ENCODE measurements at regions not wholly inside any gene's neighbourhood (a gene's known extent, or its start where the extent isn't known, plus 50 kb on each side); places are given as distances from the start of the nearest gene placed in this dataset.
"Not testable (repeated sequence)": the region's sequence is repeated elsewhere in the genome, so short reads cannot be mapped to it uniquely, and the experiment has no call there.

DNA sequence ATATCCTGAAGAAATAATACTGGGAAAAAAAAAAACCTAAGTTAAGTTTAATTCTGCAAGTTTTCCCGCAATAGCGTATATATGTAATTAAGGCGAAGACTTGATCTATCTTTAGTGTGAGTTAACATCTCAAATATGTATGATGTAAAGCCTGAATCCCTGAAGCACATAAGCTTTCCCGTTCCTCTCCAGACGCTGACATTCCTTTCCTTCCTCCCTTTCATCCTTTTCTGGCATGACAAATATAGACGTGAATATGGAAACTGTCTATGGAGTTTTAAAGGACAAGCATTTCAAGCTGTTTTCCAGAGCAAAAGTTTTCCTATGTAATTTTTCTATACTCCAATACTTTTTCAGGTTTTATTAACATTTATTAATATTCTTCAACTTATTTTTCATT, 637.0 kb downstream of the COL12A1 start:
- POLR2A ChIA-PET, result no interaction called here

GRCh38 chr6:74567923-74568290, 637.9 kb downstream of the COL12A1 start:
- H3K9me3 ChIP-seq (ENCODE audit: low read length); H3K79me2 ChIP-seq (ENCODE audit: insufficient read depth, low read length); H3K27ac ChIP-seq (ENCODE audit: extremely low read length, insufficient read depth, low read length); H3K4me3 ChIP-seq (replicated peaks in 1 of 3; ENCODE audit: insufficient read depth in 1 of 3, low read depth in 2 of 3, low read length in 3 of 3); H3K36me3 ChIP-seq (replicated peaks in 1 of 2; ENCODE audit: control insufficient read depth in 1 of 2, insufficient read depth in 2 of 2, low read length in 2 of 2); DNase-seq (ENCODE audit: low spot score); H3K27me3 ChIP-seq (ENCODE audit: control insufficient read depth in 1 of 2, insufficient read depth in 2 of 2, low read length in 2 of 2); H2AFZ ChIP-seq (ENCODE audit: low read length); intact Hi-C loops (cut with micrococcal nuclease; ENCODE audit: unreplicated experiment); H3K9ac ChIP-seq (ENCODE audit: insufficient read depth, low read depth, low read length); H3K4me1 ChIP-seq (ENCODE audit: insufficient read depth, low read length); FAIRE-seq; ATAC-seq; CTCF ChIA-PET (ENCODE audit: low intra/inter-chr PET ratio, low total read pairs); BruUV-seq (replicated peaks); H3K4me2 ChIP-seq (ENCODE audit: low read depth, low read length); POLR2A ChIA-PET; H4K20me1 ChIP-seq (ENCODE audit: insufficient read depth, low read length): not testable (repeated sequence)
- in situ Hi-C loops (cut with HindIII; ENCODE audit: extremely low pct_ligation_motif_present, low pct_unique_long_range_greater_than_20kb), result loop anchor here (25.0 kb wide), 1 partner anchor 131 kb away; no protein-coding TSS in a partner anchor
- WGBS (ENCODE audit: low lambda C conversion rate), result 34% methylated on average over 4 of the region's 4 CpGs

More for the DNA sequence above, 637.0 kb downstream of the COL12A1 start:
- DNase-seq (ENCODE audit: low spot score), result no peak
- Histone ChIP-seq H3K27me3 (ENCODE audit: control insufficient read depth in 1 of 2, insufficient read depth in 2 of 2, low read length in 2 of 2) (no peaks in the 10 kb centered on the region), H3K79me2 (ENCODE audit: insufficient read depth, low read length) (no peaks in the 10 kb centered on the region), H4K20me1 (ENCODE audit: insufficient read depth, low read length) (no peaks in the 10 kb centered on the region), H2AFZ (ENCODE audit: low read length) (no peak overlapping the region), H3K4me1 (ENCODE audit: insufficient read depth, low read length) (no peaks in the 10 kb centered on the region), H3K36me3 (replicated peaks in 1 of 2; ENCODE audit: control insufficient read depth in 1 of 2, insufficient read depth in 2 of 2, low read length in 2 of 2) (no peaks in the 10 kb centered on the region), H3K4me2 (ENCODE audit: low read depth, low read length) (no peak overlapping the region), H3K9ac (ENCODE audit: insufficient read depth, low read depth, low read length) (no peak overlapping the region), H3K27ac (ENCODE audit: extremely low read length, insufficient read depth, low read length) (no peak overlapping the region), H3K9me3 (ENCODE audit: low read length) (no peaks in the 10 kb centered on the region), H3K4me3 (replicated peaks in 1 of 3; ENCODE audit: insufficient read depth in 1 of 3, low read depth in 2 of 3, low read length in 3 of 3) (no peak overlapping the region)
- FAIRE-seq, result no peak
- CTCF ChIA-PET (ENCODE audit: low intra/inter-chr PET ratio, low total read pairs), result no interaction called here
- intact Hi-C loops (cut with micrococcal nuclease; ENCODE audit: unreplicated experiment), result no loop called here
- WGBS (ENCODE audit: low lambda C conversion rate), result 23% methylated on average over 6 of the region's 6 CpGs
- no TSS peak for BruUV-seq (replicated peaks)
- TF ChIP-seq SP1 (IDR thresholded peaks at IDR 0.05) (no peak), SP1 (CRISPR knock-in tag; IDR thresholded peaks at IDR 0.05) (no peak), ZNF44 (CRISPR knock-in tag; IDR thresholded peaks at IDR 0.05) (no peak), DPF2 (CRISPR knock-in tag; IDR thresholded peaks at IDR 0.05; ENCODE audit: borderline replicate concordance, low read depth) (no peak), DNMT3B (CRISPR knock-in tag; conservative IDR thresholded peaks at IDR 0.05) (no peak), SRF (IDR thresholded peaks at IDR 0.05; ENCODE audit: low read depth, low read length) (no peak), HNRNPUL1 (IDR thresholded peaks at IDR 0.05; ENCODE audit: low read depth, low read length) (no peak), STAG1 (CRISPR knock-in tag; IDR thresholded peaks at IDR 0.05) (no peak), NFRKB (IDR thresholded peaks at IDR 0.05) (no peak)
- in situ Hi-C loops (cut with HindIII; ENCODE audit: extremely low pct_ligation_motif_present, low pct_unique_long_range_greater_than_20kb), result loop anchor here (25.0 kb wide), 1 partner anchor 132 kb away; no protein-coding TSS in a partner anchor
- ATAC-seq, result no peak

All from HepG2 (cell line).